GM13976 (cell line): ENCODE measurements at regions not wholly inside any gene's neighbourhood (a gene's known extent, or its start where the extent isn't known, plus 50 kb on each side); places are given as distances from the start of the nearest gene placed in this dataset.

Experiments
- DNase-seq: peaks from one replicate; pipeline ENCODE4 v3.0.0; 2012; ENCODE audit warnings: low spot score
- CTCF ChIP-seq: IDR thresholded peaks from 2 replicates; pipeline ENCODE4 v1.5.1; 2012; ENCODE audit warnings: borderline replicate concordance, mild to moderate bottlenecking; ENCODE audit not compliant: insufficient read depth; ENCODE audit errors: extremely low read depth, missing control alignments, control extremely low read depth
- in situ Hi-C: fragments of 300-500 bp; cut with MboI; formaldehyde crosslinking; loops from one replicate; pipeline ENCODE4 v1.12.0; 2022; ENCODE audit warnings: low sequenced_read_pairs, mixed read lengths, inconsistent platforms; ENCODE audit not compliant: unreplicated experiment

- no peak for DNase-seq
- no peak for TF ChIP-seq CTCF
- in situ Hi-C loops = no loop called here
Observed at GRCh38 chr6:113047148-113047547, 700.0 kb downstream of the RFPL4B start.

- no peak for DNase-seq
- in situ Hi-C loops = no loop called here
- TF ChIP-seq CTCF = no peak
Observed at GRCh38 chr6:113047932-113048331, 700.8 kb downstream of the RFPL4B start.

GRCh38 chr6:113048741-113049140 lies 701.6 kb downstream of the RFPL4B start:
- no peak for TF ChIP-seq CTCF
- in situ Hi-C loops = no loop called here
- DNase-seq = no peak

- no peak for TF ChIP-seq CTCF
- DNase-seq = no peak
- in situ Hi-C loops = no loop called here
Observed at GRCh38 chr6:113049190-113049589, 702.1 kb downstream of the RFPL4B start.

- no peak for TF ChIP-seq CTCF
- DNase-seq = no peak
- in situ Hi-C loops = no loop called here
Observed at GRCh38 chr6:113050010-113050858, 703.1 kb downstream of the RFPL4B start.

GRCh38 chr6:113050979-113051378 lies 703.8 kb downstream of the RFPL4B start:
- in situ Hi-C loops = no loop called here
- no peak for DNase-seq
- no peak for TF ChIP-seq CTCF

GRCh38 chr6:113052506-113052905 lies 705.4 kb downstream of the RFPL4B start:
- in situ Hi-C loops = no loop called here
- TF ChIP-seq CTCF = no peak
- DNase-seq = no peak
